Stimulated activated CD8-positive, alpha-beta memory T cell treated with anti-CD3 and anti-CD28 coated beads, Interleukin-15, amount 100 ng/mL, for 24 hours (primary cell): ENCODE measurements at regions not wholly inside any gene's neighbourhood (a gene's known extent, or its start where the extent isn't known, plus 50 kb on each side); places are given as distances from the start of the nearest gene placed in this dataset.
"Not testable (repeated sequence)": the region's sequence is repeated elsewhere in the genome, so short reads cannot be mapped to it uniquely, and the experiment has no call there.

Source experiments
- DNase-seq: peaks from one replicate; pipeline ENCODE4 v3.0.0-alpha.2; 2020; ENCODE audit warnings: low read depth

DNA sequence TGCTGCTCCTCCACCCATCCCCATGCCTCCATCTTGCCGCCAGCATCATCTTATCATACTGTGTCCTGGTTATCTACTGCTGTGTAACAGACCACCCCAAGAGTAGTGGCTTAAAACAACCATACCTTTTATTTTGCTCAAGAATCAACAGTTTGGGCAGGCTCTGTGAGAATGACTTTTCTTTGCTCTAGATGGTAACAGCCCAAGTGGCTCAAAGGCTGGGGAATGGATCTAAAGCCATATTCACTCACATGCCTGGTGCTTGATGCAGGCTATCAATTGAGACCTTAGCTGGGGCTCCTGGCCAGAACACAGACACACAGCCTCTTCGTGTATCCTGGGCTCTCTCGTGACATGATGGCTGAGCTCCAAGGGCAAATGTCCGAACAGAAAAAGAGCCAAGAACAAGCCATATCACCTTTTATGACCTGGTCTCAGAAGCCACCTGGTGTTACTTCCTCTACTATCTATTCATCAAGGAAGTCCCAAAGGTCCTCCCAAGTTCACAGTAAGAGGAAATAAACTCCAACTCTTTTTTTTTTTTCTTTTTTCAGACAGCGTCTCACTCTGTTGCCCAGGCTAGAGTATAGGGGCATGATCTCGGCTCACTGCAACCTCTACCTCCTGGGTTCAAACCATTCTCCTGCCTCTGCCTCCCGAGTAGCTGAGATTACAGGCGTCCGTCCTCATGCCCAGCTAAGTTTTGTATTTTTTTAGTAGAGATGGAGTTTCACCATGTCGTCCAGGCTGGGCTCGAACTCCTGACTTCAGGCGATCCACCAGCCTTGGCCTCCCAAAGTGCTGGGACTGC, 159.3 kb upstream of the JARID2 start:
- no peak for DNase-seq

DNA sequence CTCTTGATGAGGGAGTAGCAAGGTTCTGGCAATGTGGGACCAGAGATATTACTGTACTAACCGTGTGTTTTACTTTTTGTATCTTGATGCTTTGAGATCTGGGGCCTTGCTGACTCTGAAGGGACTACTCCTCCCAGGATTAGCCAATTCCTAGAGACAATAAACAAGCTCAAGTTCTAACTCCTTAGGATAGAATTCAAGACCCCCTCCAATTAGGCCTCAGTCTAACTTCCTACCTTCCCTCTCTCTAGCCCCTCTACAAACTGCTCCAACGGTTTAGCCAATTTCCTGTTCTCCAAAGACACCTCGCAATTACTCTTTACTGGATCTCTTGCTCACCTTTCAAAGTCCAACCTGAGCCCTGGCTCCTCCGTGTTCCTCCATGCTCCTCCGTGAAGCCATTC, 158.7 kb upstream of the JARID2 start:
- DNase-seq, result no peak

DNA sequence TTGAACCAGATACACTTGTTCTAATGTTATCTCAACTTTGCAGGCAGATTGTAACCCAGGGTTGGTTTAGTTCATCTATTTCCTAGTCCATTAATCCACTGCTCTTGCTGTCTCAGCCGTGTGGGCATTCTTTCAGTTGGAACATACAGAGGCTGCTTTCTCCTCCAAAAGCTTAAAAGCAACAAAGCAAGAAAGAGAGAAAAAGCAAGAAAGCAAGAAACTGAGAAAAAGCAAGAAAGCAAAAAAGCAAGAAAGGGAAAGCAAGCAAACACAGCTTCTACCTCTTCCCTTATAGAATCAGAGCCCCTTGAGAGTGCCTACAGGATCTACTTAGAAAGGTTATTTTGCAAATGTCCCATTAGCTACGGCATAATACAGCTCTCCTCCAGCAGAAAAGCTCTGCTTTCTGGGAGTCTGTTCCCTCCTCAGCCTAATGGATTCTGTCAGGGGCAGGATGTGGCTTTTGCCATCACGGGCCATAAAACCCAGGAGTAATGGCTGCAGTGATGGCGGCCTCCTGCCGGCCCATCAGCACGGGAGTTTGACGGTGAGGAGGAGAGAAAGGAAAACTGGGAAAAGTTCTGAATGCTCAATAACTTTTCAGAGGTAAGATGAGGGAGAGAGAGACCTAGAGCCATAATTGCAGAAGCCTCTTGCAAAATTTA, 156.8 kb upstream of the JARID2 start:
- DNase-seq, result no peak

DNA sequence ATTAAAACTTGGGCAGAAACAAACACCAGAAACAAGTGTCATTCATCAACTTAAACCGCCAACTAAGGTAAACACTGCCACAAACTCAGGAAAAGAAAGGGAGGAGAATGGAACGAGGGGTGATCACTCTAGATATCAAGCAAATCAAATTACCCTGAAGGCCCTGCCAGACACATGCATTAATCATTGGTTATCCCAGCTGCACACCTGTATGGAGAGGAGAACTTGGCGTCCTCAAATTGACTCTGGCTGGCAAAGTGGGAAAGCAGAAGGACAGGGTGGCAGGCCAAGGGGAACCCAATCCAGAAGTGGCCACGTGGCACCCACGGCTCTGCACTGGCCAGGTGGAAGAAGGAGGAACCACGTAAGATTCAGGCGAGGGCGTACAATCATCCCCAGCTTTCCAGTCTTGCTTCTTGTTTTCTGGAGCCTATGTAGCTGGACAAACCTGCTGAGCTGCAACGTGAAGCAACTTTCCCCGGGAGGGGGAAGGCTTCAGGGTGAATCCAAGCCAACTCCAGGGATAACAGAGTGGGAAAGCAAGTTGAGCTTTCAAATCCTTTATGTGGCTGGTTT, 156.2 kb upstream of the JARID2 start:
- DNase-seq, result no peak

DNA sequence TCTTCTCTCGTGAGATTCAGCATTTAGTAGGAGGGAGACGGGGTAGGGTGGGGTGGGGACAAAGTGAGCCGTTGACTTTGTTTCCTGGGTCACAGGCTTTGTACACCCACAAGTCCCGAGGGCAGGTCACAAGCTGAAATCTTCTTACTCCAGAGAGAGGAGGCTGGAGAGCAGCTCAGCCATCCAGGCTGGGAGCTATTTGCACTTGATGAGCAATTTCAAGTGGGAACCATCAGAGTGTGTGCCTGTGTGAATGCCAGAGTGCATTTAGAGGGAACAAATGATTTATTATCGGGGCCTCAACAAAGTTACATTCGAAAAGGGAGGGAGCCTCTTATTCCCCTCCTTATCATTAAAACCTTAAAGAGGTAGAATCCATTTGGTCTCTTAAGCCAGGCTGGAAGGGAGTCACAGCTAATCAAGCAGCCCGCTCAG, 155.7 kb upstream of the JARID2 start:
- no peak for DNase-seq

DNA sequence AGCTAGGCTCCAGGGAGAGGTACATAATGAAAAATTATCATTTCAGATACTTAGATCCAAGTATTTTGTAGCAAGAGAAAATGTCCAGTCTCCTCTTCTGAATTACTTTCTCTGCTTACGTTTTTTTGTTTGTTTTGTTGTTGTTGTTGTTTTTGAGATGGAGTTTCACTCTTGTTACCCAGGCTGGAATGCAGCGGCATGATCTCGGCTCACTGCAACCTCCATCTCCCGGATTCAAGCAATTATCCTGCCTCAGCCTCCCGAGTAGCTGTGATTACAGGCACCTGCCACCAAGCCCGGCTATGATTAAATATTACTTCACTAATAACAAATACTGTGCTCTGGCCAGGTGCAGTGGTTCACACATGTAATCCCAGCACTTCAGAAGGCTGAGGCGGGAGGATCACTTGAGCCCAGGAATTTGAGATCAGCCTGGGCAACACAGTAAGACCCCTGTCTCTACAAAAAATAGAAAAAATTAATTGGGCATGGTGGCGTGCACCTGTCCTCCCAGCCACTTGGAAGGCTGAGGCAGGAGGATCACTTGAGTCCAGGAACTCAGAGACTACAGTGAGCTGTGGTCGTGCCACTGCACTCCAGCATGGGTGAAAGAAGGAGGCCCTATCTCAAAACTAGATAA, 155.0 kb upstream of the JARID2 start:
- DNase-seq, result no peak

DNA sequence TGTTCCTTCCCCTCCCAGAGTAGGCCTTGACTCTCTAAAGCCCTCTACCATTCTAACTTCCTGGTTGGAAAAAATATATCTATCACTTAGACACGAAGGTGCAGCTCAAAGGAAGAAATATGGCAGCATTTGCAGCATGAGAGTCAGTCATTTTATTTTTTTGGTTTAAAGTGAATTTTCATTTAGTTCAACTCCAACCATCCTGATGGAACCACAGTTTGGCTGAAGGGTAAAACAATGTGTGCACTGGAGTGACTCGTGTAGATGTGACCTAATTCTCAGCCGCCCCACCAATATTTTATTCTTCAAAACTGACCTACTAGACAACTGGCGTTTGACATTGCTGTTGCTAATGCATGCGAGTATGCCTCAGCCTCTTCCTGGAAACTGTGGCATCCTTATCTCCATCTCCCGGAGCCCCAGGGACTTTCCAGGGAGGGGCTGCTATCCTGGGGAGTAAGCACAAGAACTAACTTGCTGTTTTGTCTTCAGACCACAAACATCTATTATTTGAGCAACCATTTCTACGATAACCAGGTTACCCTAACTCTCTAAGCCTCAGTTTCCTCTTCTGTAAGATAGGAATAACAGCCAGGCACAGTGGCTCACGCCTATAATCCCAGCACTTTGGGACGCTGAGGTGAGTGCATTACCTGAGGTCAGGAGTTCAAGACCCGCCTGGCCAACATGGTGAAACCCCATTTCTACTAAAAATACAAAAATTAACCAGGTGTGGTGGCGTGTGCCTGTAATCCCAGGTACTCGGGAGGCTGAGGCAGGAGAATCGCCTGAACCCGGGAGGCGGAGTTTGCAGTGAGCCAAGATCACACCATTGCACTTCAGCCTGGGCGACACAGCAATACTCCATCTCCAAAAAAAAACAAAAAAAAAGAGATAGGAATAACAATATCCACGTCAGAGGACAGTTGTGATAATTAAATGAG, 148.7 kb upstream of the JARID2 start:
- no peak for DNase-seq

DNA sequence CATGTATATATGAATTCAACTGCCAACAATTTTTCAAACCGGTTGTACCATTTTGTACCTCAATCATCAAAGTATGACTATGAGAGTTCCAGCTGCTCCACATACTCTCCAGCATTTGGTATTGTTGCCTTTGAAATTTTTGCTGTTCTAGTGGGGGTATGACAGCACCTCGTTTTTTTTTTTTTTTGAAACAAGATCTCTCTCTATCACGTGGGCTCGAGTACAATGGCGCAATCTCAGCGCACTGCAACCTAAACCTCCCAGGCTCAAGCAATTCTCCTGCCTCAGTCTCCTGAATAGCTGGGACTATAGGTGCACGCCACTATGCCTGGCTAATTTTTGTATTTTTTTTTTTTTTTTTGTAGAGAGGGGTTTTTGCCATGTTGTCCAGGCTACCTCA, 144.7 kb upstream of the JARID2 start:
- DNase-seq, result no peak

DNA sequence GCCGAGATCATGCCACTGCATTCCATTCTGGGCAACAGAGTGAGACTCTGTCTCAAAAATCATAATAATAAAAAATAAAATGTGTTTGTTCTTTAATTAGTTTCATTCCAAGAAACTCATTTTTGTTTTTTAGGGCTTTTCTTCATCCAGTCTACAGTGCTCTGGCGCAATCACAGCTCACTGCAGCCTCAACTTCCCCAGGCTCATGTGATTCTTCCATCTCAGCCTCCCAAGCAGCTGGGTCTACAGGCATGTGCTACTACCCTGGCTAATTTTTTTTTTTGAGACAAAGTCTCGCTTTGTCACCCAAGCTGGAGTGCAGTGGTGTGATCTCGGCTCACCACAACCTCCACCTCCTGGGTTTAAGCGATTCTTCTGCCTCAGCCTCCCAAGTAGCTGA, 143.6 kb upstream of the JARID2 start:
- no peak for DNase-seq

DNA sequence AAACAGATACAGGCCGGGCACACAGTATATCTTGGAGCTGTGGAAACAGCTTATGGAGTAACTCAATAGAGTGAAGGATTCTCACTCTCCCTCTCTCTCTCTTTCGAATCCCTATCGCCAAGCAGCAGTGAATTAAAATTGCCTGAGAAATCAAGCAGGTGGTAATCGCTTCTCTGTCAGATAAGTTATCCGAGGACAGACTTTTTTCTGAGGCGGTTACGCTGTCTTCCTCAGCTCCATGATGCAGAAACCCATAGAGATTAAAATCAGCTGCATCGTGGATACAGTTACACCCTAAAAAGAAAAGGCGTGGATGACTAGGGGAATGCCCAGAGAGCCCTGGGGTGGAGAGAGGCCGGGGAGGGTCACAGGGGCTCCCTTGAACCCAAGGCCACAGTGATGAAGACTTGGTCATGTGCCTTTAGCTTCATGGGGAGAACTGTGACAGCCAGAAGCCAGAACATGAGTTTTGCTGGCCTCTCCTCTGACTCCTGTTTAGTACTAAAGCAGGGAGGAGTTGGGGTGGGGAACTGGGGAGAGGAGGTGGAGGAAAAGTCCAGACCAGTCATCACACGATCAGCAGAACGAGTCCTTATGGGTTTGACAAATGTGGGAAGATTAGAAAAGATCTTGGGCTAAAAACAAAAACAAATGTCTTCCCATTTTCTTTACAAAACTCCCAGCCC, 138.8 kb upstream of the JARID2 start:
- DNase-seq, result no peak

DNA sequence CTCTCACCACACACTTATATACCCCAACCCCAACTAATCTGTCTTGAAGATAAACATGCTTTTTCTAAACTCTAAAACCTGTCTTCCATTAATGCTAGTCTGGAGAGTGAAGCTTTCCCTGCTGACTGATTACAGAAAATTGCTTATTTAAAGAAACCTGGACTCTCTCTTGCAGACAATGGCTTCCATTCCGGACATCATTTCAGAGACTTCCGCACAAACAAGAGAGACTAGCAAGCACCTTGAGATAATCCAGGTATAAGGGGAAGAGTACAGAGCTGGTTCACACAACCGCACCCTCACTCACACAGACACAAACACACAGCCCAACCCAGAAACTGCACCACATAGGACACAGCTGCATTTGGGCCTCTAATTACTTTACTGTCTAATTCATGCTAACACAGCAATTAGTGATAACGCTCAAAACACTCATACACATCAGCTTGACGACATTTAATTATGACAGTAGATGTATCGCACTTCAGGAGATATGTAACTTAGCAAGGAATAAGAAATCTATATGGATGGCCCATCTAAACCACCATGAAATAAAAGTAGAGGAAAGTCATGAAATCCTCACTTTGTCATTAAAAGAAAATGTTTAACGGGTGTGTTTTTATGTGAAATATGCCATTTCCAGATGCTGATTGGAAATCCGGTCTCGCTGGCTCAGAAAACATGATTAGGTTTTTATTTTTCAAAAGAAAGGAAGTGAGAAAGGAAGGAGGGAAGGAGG, 138.1 kb upstream of the JARID2 start:
- no peak for DNase-seq

DNA sequence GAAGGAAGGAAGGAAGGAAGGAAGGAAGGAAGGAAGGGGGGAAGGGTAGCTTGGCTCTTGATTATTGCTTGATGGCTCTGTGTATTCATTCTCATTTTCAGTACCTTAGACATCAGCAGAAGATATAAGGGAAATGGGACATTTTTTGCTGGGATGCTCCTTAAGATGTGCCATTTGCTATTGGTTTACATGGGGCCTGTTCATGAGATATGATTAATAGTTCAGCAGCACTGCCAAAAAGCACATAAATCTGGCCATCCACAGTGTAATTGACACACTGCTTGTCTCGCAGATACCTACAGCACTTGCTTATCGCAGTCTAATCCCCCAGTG, 137.5 kb upstream of the JARID2 start:
- no peak for DNase-seq

DNA sequence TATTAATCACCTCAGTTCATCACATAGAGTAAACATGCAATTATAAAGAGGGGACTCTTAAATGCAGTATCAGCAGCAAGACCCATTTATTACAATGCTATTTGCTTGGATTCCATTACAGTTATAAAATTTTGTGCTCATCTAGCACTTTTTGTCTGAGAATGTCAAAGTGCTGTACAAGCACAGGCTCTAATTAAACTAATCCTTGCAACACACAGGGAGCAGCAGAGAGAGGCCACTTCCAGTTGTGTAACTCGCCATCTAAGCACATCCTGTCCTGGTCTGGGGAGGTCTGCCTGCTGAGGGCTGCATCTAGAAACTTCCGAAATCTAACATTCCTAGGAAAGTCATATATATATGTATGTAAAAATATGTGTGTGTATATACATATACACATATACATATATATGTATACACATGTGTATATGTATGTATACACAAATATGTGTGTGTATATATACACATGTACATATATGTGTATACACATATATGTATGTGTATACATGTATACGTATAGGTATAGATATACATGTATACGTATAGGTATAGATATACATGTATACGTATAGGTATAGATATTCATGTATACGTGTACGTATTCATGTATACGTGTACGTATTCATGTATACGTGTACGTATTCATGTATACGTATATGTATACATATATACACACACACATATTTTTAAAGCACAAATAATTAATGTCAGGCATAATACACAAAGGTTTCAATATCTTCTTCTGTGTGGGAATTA, 136.4 kb upstream of the JARID2 start:
- no peak for DNase-seq

DNA sequence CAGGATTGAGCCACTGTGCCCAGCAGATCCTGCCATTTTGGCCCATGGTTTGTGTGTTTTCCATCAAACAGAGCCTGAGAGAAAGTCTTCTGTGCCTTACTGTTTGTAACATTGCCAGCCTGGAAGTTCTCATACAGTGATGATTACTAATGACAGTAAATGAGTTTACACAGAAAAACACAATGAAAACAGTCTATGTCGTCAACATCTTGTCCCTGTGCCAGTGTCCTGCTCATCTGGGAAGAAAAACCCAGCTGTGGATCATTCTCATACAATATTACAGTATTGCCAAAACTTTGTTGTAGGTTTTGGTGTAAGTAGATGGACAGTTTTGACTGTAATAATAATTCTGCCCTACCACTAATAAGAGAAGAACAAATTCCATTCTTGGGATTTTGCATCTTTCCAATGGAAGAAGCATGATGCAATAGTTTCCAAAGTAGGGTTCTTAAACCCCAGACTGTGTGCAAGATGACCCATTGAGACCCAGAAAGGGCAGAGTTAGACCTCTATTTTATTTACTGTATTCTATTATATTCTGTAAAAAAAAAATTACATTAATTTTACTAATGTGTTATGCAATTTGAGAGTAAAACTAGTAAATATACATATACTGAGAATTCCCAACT, 135.0 kb upstream of the JARID2 start:
- DNase-seq, result no peak

DNA sequence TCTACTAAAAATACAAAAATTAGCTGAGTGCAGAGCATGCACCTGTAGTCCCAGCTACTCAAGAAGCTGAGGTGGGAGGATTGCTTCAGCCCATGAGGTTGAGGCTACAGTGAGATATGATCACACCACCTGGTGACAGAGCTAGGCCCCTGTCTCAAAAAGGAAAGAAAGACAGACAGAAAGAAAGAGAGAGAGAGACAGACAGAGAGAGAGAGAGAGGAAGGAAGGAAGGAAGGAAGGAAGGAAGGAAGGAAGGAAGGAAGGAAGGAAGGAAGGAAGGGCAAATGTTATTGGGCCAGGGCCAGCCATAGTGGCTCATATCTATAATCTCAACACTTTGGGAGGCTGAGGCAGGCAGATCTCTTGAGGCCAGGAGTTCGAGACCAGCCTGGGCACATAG, 134.3 kb upstream of the JARID2 start:
- not testable (repeated sequence) for DNase-seq

DNA sequence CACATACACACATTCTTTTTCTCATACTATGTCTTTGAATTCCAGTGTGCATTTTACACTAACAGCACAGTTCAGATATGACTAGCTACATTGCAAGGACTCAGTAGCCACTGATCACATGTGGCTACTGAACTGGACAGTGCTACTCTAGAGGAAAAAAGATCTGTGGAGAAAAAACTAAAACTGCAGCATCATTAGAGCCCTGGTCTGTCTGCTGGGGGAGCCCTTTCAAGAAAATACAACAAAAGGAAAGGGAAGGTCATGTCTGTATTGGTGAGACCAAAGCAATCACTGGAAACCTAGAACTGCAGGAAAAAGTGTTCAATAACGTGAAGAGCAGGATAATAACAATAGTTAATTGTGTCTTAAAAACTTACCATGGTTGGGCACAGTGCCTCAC, 132.3 kb upstream of the JARID2 start:
- DNase-seq, result no peak

DNA sequence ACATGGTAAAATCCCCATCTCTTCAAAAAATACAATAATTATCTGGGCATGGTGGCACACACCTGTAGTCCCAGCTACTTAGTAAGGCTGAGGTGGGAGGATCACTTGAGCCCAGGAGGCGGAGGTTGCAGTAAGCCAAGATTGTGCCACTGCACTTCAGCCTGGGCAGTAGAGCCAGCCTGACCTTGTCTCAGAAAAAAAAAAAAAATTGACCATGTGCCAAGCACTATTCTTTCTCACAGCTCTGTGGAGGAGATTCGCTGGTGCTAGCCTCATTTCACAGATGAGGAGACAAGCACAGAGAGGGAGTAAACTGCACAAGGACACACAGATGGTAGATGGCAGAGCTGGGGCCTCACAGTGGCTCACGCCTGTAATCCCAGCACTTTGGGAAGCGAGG, 131.8 kb upstream of the JARID2 start:
- no peak for DNase-seq

DNA sequence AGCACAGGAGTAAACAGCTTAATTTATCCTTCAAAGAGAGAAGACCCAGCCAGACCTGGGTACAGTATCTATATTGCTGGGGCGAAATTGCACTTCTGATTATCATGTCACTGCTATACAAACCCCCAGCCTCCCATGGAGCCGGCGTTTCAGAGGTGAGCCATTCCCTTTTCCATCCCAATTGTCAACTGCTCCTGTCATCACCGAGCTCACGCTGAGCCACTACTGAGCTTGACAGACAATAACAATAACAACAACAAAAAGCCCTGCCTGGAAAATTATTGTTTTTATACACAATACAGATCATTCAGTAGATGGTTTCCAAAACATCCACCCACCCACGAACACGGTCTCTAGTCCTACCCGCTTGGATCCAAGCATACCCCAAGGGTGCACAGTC, 129.0 kb upstream of the JARID2 start:
- DNase-seq, result no peak

DNA sequence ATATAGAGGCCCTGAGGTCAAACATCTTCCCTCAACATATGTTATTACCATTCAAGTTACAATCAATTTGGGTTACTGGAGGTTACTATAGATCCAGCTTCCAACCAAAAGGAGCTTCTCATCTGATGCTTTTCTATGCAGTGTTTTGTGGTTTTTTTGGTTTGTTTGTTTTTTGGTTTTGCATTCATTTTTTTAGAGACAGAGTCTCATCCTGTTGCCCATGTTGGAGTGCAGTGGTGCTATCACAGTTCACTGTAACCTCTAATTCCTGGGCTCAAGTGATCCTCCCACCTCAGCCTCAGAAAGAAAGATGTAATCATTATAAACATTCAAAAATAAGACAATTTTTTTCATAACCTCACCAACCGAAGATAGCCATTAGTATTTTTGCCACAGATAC, 124.4 kb upstream of the JARID2 start:
- DNase-seq, result no peak
